ENCODE measurements at regions not wholly inside any gene's neighbourhood (a gene's known extent, or its start where the extent isn't known, plus 50 kb on each side); places are given as distances from the start of the nearest gene placed in this dataset.

DNA sequence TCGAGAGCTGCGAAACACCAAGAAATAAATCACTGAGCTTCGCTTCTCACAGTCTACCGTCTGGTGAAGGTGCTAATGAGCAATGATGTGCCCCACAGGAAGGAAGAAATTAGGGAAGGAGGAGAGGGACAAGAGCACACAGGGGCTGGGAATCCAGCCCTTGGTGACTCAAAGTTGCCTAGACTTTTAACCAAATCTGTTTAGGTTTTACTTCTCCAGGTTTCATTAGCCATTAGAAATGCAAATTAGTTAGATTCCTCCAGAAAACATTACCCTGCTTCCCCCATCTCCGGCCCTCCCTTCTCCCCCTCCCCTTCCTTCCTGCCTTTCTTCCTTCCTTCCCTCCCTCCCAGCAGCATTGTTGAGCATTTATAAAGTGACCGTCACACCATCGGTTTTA, 59.3 kb upstream of the UBE2E1 start:
- DNase-seq (ENCODE audit: low read depth) = no peak

DNA sequence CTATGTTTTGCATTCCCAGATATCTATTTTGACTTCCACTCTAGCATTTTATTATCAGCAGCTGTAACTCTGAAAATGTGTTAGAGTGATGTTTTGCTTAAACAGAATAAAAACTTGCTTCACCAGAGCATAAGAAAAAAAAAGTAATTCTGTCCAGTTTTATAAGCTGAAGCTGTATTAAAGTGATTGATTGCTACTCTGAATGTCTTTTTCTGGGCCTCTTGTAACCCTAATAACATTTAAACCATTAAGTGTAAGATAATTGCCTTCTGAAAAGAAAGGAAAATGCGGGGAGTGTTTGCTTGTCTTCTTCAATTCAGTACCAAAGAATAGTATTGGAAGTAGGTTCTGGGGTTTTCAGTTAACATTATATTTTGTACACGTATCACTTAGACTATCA, 57.9 kb upstream of the UBE2E1 start:
- DNase-seq (ENCODE audit: low read depth) = no peak

DNA sequence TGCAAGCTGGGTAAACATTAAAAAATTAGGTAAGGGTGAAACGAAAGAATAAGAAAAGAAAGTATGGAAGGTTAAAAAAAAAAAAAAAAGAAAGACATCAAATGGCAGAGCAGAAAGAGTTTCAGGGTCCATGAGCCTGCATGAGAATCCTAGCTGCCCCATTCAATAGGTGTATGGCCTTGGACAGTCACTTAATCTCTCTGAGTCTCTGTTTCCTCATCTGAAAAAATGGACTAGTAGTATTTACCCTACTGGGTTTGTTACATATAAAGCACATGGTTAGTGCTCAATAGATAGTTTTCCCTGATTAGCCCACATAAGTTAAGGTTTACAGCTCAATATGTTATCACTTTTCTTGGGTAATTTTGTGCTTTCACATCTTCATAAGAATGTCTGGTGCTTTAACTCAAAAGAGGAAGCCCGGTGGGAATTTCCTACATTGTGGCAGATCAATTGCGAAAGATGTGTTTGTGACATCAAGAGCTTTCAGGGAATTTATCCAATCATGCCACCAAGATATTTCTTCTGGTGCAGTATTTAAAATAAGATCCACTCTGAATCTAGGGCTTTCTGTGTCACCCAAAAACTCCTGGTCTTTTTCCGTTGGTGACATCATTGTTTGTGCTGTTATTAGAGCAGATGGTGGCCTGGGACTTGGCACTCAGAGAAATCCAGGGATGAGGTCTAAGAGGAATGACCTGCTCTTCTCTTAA, 57.2 kb upstream of the UBE2E1 start:
- DNase-seq (ENCODE audit: low read depth) = no peak

DNA sequence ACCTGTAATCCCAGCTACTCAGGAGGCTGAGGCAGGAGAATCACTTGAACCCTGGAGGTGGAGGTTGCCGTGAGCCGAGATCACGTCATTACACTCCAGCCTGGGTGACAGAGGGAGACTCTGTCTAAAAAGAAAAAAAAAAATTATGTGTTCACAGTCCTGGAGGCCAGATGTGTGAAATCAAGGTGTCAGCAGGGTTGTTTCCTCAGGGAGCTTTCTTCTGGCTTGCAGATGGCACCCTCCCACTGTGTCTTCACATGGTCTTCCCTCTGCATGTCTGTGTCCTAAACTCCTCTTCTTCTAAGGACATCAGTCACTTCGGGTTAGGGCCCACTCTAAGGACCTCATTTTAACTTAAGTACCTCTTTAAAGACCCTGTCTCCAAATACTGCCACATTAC, 56.1 kb upstream of the UBE2E1 start:
- DNase-seq (ENCODE audit: low read depth) = no peak

DNA sequence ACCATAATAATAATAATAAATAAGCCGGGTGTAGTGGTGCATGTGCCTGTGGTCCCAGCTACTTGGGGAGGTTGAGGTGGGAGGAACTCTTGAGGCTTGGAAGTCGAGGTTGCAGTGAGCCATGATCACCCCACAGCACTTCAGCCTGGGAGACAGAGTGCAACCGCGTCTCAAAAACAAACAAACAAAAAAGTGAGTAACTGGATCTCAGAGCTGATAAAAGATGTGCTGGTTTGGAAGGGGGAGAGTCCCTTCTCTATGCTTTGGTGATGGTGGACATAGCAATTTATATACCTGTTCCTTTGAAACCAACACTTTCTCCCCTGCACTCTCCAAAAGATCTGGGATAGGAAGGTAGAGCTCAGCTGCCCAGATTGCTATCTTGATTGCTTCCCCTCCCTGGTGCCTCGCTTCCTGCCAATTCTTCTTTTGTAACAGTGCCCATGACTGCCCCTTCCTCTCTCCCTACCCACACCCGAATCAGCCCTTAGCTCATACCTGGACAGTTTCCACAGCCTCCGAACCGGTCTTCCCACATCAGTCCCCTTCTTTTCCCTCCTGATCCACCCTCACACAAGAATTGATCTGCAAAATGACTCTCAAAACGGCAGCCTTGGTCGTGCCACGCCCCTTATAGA, 55.1 kb upstream of the UBE2E1 start:
- no peak for DNase-seq (ENCODE audit: low read depth)

DNA sequence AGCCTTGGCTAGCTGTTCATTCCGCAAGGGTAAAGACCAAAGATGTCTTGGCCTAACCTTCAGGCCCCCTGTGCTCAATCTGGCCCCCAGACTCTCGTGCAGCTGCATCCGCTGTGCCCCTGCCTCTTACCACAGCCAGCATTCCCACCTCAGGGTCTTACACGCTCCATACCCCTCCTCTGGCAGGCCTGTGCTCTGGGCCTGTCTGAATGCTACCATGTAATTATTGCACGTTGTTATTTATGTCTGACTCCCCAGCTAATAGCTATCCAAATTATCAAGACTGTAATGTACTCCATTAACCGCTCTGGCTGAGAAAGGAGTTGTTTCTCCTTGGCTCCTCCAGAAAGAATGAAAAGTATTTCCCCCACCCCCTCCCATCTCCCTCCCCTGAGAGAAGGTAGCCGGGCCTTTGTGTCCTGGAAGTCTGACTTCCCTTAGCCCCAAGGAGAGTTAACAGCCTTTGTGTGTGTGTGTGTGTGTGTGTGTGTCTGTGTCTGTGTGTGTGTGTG, 54.5 kb upstream of the UBE2E1 start:
- DNase-seq (ENCODE audit: low read depth) = no peak

DNA sequence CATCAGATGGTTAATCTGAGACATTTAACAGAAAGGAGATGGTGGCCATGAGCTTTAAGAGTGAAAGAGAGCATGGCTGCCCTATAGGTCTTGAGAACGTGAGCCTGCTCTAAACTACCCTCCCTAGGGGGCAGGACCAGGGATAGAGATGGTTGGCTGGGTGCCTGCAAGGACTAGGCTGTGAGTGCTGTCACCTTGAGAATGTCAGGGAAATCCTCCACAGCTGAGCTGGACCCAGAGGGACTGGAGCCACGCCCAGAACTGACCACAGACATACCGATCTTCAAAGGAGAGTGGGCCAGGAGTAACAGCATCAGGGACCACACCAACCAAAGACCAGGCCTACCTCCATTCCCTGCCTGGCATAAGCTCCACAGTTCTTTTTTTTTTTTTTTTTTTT, 53.6 kb upstream of the UBE2E1 start:
- no peak for DNase-seq (ENCODE audit: low read depth)

DNA sequence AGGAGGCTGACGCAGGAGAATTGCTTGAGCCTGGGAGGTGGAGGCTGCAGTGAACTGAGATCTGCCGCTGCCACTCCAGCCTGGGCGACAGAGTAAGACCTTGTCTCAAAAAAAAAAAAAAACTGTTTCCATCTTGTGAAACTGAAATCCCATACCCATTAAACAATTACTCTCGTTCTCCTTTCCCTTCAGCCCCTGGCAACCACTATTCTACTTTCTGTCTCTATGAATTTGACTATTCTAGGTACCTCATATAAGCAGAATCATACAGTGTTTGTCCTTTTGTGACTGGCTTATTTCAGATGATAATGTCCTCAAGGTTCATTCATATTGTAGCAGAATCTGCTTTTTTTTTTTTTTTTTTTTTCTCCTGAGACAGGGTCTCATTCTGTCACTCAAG, 51.5 kb upstream of the UBE2E1 start:
- no peak for DNase-seq (ENCODE audit: low read depth)

Measured in forelimb muscle (tissue), 1 donor.